ENCODE measurements at regions not wholly inside any gene's neighbourhood (a gene's known extent, or its start where the extent isn't known, plus 50 kb on each side); places are given as distances from the start of the nearest gene placed in this dataset.
"Not testable (repeated sequence)": the region's sequence is repeated elsewhere in the genome, so short reads cannot be mapped to it uniquely, and the experiment has no call there.

DNA sequence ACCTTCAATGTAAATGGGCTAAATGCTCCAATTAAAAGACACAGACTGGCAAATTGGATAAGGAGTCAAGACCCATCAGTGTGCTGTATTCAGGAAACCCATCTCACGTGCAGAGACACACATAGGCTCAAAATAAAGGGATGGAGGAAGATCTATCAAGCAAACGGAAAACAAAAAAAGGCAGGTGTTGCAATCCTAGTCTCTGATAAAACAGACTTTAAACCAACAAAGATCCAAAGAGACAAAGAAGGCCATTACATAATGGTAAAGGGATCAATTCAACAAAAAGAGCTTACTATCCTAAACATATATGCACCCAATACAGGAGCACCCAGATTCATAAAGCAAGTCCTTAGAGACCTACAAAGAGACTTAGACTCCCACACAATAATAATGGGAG is 161.6 kb downstream of the AHSP start:
- not testable (repeated sequence) for DNase-seq (ENCODE audit: low read depth, low spot score); H3K27me3 ChIP-seq (ENCODE audit: control insufficient read depth, insufficient read depth, low read length); H3K9me3 ChIP-seq (ENCODE audit: control insufficient read depth, insufficient read depth, low read length); H3K4me3 ChIP-seq (ENCODE audit: low read length); H3K36me3 ChIP-seq (ENCODE audit: control insufficient read depth, insufficient read depth, low read length); H3K4me1 ChIP-seq (ENCODE audit: control insufficient read depth, insufficient read depth, low read length); H3K27ac ChIP-seq (ENCODE audit: low read length)
- WGBS (ENCODE audit: insufficient coverage, insufficient read length) = no CpG with 5 or more reads among the region's 2 CpGs

DNA sequence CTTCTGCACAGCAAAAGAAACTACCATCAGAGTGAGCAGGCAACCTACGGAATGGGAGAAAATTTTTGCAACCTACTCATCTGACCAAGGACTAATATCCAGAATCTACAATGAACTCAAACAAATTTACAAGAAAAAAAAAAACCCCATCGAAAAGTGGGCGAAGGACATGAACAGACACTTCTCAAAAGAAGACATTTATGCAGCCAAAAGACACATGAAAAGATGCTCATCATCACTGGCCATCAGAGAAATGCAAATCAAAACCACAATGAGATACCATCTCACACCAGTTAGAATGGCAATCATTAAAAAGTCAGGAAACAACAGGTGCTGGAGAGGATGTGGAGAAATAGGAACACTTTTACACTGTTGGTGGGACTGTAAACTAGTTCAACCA is 164.6 kb downstream of the AHSP start:
- not testable (repeated sequence) for H3K4me1 ChIP-seq (ENCODE audit: control insufficient read depth, insufficient read depth, low read length); H3K4me3 ChIP-seq (ENCODE audit: low read length); H3K36me3 ChIP-seq (ENCODE audit: control insufficient read depth, insufficient read depth, low read length); H3K27ac ChIP-seq (ENCODE audit: low read length); H3K27me3 ChIP-seq (ENCODE audit: control insufficient read depth, insufficient read depth, low read length); DNase-seq (ENCODE audit: low read depth, low spot score); H3K9me3 ChIP-seq (ENCODE audit: control insufficient read depth, insufficient read depth, low read length)
- no CpG with 5 or more reads among the region's 3 CpGs for WGBS (ENCODE audit: insufficient coverage, insufficient read length)

DNA sequence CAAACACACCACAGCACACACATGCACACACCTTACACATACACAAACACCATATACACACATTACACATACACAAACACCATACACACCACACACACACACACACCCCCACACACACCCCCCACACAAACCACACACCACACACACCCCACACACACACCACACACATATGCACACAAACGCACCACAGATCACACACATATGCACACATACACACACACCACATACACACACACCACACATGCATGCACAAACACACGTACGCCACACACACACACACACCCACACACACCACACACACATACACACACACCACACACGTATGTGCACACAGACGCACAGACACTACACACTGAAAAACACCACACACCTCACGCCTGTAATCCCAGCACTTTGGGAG is 166.0 kb downstream of the AHSP start:
- no peak for DNase-seq (ENCODE audit: low read depth, low spot score)
- 100% methylated on average over 3 of the region's 6 CpGs for whole genome bisulfite sequencing (ENCODE audit: insufficient coverage, insufficient read length)
- Histone ChIP-seq H3K9me3 (ENCODE audit: control insufficient read depth, insufficient read depth, low read length) (no peaks in the 10 kb centered on the region), H3K4me3 (ENCODE audit: low read length) (no peak overlapping the region), H3K4me1 (ENCODE audit: control insufficient read depth, insufficient read depth, low read length) (no peaks in the 10 kb centered on the region), H3K27me3 (ENCODE audit: control insufficient read depth, insufficient read depth, low read length) (no peaks in the 10 kb centered on the region), H3K27ac (ENCODE audit: low read length) (no peak overlapping the region), H3K36me3 (ENCODE audit: control insufficient read depth, insufficient read depth, low read length) (no peaks in the 10 kb centered on the region)

DNA sequence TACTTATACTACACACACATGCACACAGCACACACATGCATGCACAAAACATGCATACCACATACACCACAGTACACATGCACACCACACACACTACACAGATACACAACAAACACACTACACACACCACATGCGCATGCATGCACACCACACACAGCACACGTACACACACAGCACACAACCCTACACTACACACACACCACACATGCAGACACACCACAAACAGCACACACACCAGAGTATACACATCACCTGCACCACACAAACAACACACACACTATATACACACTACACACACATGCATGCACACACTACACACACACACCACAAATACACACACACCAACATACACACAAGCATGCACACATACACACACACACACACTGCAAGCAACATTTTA is 166.8 kb downstream of the AHSP start:
- H3K27ac ChIP-seq (ENCODE audit: low read length) = no peak overlapping the region
- WGBS (ENCODE audit: insufficient coverage, insufficient read length) = no CpG with 5 or more reads among the region's 2 CpGs
- H3K4me3 ChIP-seq (ENCODE audit: low read length) = no peak overlapping the region
- no peaks in the 10 kb centered on the region for H3K36me3 ChIP-seq (ENCODE audit: control insufficient read depth, insufficient read depth, low read length)
- no peaks in the 10 kb centered on the region for H3K4me1 ChIP-seq (ENCODE audit: control insufficient read depth, insufficient read depth, low read length)
- no peak for DNase-seq (ENCODE audit: low read depth, low spot score)
- H3K9me3 ChIP-seq (ENCODE audit: control insufficient read depth, insufficient read depth, low read length) = no peaks in the 10 kb centered on the region
- H3K27me3 ChIP-seq (ENCODE audit: control insufficient read depth, insufficient read depth, low read length) = no peaks in the 10 kb centered on the region

DNA sequence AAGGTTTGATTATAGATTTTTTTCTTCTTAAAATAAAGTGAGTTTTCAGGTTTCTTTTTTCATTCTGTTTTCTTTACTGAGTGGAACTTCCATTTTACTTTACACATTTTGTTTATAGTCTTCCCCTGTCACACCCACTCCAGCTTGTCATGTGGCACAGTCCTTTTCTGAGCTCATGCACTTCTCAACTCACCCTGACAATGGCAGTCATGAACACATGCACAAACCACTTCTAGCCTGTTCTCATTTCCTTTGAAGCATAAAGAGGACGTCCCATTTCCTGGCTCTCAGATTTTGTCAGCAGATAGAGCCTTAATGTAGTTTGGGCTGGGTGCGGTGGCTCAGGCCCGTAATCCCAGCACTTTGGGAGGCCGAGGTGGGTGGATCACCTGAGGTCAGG is 168.0 kb downstream of the AHSP start:
- DNase-seq (ENCODE audit: low read depth, low spot score) = no peak
- H3K9me3 ChIP-seq (ENCODE audit: control insufficient read depth, insufficient read depth, low read length) = no peaks in the 10 kb centered on the region
- no peaks in the 10 kb centered on the region for H3K4me1 ChIP-seq (ENCODE audit: control insufficient read depth, insufficient read depth, low read length)
- no peaks in the 10 kb centered on the region for H3K36me3 ChIP-seq (ENCODE audit: control insufficient read depth, insufficient read depth, low read length)
- WGBS (ENCODE audit: insufficient coverage, insufficient read length) = no CpG with 5 or more reads among the region's 4 CpGs
- H3K4me3 ChIP-seq (ENCODE audit: low read length) = no peak overlapping the region
- H3K27ac ChIP-seq (ENCODE audit: low read length) = no peak overlapping the region
- no peaks in the 10 kb centered on the region for H3K27me3 ChIP-seq (ENCODE audit: control insufficient read depth, insufficient read depth, low read length)

DNA sequence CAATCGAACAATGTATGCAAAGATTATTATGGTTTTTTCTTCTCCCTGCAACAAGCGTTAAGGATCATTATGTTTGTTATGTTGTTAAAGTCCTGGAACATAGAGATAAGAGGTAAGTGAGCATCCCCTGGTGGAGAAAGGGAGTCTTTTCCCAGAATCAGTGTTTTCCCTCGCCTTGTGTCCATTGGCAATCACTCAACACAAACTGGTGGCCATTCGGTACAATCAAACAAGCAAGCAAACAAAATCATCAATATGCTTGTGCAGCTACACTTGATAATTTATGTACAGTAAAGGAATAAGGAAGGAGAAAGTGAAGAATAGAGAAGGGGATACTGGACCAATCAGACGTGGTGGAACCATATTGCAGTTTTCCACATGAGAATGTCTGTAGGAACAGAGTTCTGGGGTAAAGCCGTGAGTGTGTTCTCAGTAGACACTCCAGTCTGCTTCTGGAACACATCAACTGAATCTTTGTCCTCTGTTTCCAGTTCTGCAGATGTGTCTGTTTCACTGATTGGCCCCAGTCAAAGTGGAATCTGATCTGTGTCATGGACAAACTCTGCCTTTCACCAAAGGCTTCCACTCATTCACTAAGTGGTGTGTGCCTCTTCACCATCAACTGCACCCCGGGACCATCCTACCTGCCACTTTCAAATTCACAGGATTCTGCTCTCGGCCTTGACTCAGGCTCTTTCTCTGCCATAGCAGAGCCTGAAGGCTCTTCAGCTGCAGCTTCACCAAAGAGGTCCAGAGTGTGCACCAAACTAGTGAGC is 169.5 kb downstream of the AHSP start:
- Histone ChIP-seq H3K4me1 (ENCODE audit: control insufficient read depth, insufficient read depth, low read length) (no peaks in the 10 kb centered on the region), H3K4me3 (ENCODE audit: low read length) (no peak overlapping the region), H3K36me3 (ENCODE audit: control insufficient read depth, insufficient read depth, low read length) (no peaks in the 10 kb centered on the region), H3K9me3 (ENCODE audit: control insufficient read depth, insufficient read depth, low read length) (no peaks in the 10 kb centered on the region), H3K27ac (ENCODE audit: low read length) (no peak overlapping the region), H3K27me3 (ENCODE audit: control insufficient read depth, insufficient read depth, low read length) (no peaks in the 10 kb centered on the region)
- no peak for DNase-seq (ENCODE audit: low read depth, low spot score)
- no CpG with 5 or more reads among the region's 8 CpGs for WGBS (ENCODE audit: insufficient coverage, insufficient read length)

DNA sequence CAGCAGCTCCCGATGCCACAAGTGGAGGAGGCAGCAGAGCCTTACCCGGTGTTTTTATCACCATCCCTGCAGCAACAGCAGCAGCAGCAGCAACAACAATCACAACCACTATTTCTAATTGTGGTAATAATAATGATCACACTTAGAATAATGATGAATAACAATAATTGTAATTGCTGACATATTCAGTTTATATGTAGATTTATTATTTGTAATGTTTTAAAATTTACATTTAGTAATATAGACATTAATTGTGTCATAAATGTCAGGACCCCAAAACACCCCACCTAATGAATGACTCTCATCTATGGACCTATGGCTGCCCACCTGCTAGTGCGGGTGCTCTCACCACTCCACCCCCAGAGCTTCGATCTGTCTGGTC is 170.0 kb downstream of the AHSP start:
- Histone ChIP-seq H3K4me3 (ENCODE audit: low read length) (no peak overlapping the region), H3K27me3 (ENCODE audit: control insufficient read depth, insufficient read depth, low read length) (no peaks in the 10 kb centered on the region), H3K36me3 (ENCODE audit: control insufficient read depth, insufficient read depth, low read length) (no peaks in the 10 kb centered on the region), H3K9me3 (ENCODE audit: control insufficient read depth, insufficient read depth, low read length) (no peaks in the 10 kb centered on the region), H3K27ac (ENCODE audit: low read length) (no peak overlapping the region), H3K4me1 (ENCODE audit: control insufficient read depth, insufficient read depth, low read length) (no peaks in the 10 kb centered on the region)
- no CpG with 5 or more reads among the region's 4 CpGs for WGBS (ENCODE audit: insufficient coverage, insufficient read length)
- DNase-seq (ENCODE audit: low read depth, low spot score) = no peak

DNA sequence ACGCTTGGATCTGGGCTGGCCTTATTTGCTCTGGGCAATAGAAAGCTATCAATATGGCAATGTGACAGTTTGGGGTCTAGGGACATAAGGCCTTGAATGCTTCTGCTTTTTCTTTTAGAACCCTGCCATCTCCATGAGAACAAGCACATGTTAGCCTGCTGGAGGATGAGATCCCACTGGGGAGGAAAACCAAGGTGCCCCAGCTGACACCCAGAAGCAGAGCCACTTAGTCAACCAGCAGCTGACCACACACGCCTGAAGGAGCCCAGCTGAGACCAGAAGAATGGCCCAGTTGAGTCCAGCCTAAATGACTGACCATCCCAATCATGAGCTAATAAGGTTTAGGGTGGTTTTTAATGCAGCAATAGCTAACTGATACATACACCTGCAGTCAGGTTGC is 171.2 kb downstream of the AHSP start:
- no peaks in the 10 kb centered on the region for H3K4me1 ChIP-seq (ENCODE audit: control insufficient read depth, insufficient read depth, low read length)
- no peak for DNase-seq (ENCODE audit: low read depth, low spot score)
- WGBS (ENCODE audit: insufficient coverage, insufficient read length) = no CpG with 5 or more reads among the region's 2 CpGs
- H3K36me3 ChIP-seq (ENCODE audit: control insufficient read depth, insufficient read depth, low read length) = peaks cover 3% of the 10 kb centered on the region
- H3K27ac ChIP-seq (ENCODE audit: low read length) = no peak overlapping the region
- no peak overlapping the region for H3K4me3 ChIP-seq (ENCODE audit: low read length)
- H3K27me3 ChIP-seq (ENCODE audit: control insufficient read depth, insufficient read depth, low read length) = no peaks in the 10 kb centered on the region
- H3K9me3 ChIP-seq (ENCODE audit: control insufficient read depth, insufficient read depth, low read length) = no peaks in the 10 kb centered on the region

DNA sequence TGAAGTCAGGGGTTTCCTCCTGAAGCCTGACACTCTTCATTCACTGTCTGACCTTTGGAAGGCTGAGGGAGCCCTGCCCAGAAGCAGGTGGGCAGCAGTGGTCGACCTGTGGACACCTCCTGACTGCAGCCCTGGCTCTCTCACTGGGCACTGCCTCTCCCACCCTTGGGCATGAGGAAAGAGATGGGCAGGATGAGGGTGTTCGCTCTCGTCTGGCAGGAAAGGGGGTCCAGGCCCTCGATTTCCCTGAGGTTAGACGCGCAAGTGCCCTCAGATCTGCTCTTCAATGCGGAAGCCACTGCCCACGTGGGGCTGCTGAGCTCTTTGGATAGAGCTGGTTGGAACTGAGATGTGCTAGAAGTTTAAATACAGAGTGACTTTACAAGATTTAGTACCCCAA is 171.9 kb downstream of the AHSP start:
- Histone ChIP-seq H3K4me1 (ENCODE audit: control insufficient read depth, insufficient read depth, low read length) (no peaks in the 10 kb centered on the region), H3K27ac (ENCODE audit: low read length) (no peak overlapping the region), H3K36me3 (ENCODE audit: control insufficient read depth, insufficient read depth, low read length) (peaks cover 8% of the 10 kb centered on the region), H3K4me3 (ENCODE audit: low read length) (no peak overlapping the region), H3K9me3 (ENCODE audit: control insufficient read depth, insufficient read depth, low read length) (no peaks in the 10 kb centered on the region), H3K27me3 (ENCODE audit: control insufficient read depth, insufficient read depth, low read length) (no peaks in the 10 kb centered on the region)
- no CpG with 5 or more reads among the region's 8 CpGs for WGBS (ENCODE audit: insufficient coverage, insufficient read length)
- no peak for DNase-seq (ENCODE audit: low read depth, low spot score)

DNA sequence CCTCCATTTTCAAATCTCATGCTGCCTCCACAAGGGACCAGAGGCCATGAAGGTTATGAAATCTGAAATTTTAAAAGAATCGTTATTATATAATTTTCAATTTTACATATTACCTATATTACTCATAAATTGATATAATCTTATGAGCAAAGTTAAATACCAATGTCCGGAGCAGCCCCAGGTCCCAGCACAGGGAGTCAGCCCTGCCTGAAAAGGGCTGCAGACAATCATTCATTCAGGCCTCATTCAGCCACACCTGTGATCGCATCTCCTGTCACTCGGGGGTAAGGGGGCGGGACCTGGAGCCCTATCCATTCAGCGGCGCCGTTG is 172.5 kb downstream of the AHSP start:
- DNase-seq (ENCODE audit: low read depth, low spot score) = peak; percentile 82
- no peaks in the 10 kb centered on the region for H3K4me1 ChIP-seq (ENCODE audit: control insufficient read depth, insufficient read depth, low read length)
- H3K27me3 ChIP-seq (ENCODE audit: control insufficient read depth, insufficient read depth, low read length) = no peaks in the 10 kb centered on the region
- H3K4me3 ChIP-seq (ENCODE audit: low read length) = no peak overlapping the region; the same call in 1 of the 2 replicates
- H3K9me3 ChIP-seq (ENCODE audit: control insufficient read depth, insufficient read depth, low read length) = no peaks in the 10 kb centered on the region
- H3K36me3 ChIP-seq (ENCODE audit: control insufficient read depth, insufficient read depth, low read length) = peaks cover 9% of the 10 kb centered on the region
- no peak overlapping the region for H3K27ac ChIP-seq (ENCODE audit: low read length)
- no CpG with 5 or more reads among the region's 8 CpGs for WGBS (ENCODE audit: insufficient coverage, insufficient read length)
